ENCODE measurements at regions not wholly inside any gene's neighbourhood (a gene's known extent, or its start where the extent isn't known, plus 50 kb on each side); places are given as distances from the start of the nearest gene placed in this dataset.
"Not testable (repeated sequence)": the region's sequence is repeated elsewhere in the genome, so short reads cannot be mapped to it uniquely, and the experiment has no call there.

GRCh38 chr2:187656123-187656522, 101.9 kb upstream of the TFPI start:
- Histone ChIP-seq H3K4me2 (replicated peaks; ENCODE audit: extremely low read depth, low read length, poor library complexity, severe bottlenecking) (no peak overlapping the region), H4K20me1 (ENCODE audit: insufficient read depth, low read length) (no peaks in the 10 kb centered on the region), H3K36me3 (replicated peaks in 1 of 2; ENCODE audit: control insufficient read depth in 1 of 2, insufficient read depth in 2 of 2, low read length in 2 of 2) (no peaks in the 10 kb centered on the region), H3K9ac (ENCODE audit: insufficient read depth, low read length, poor library complexity, severe bottlenecking) (no peak overlapping the region), H3K9me3 (replicated peaks in 1 of 2; ENCODE audit: control insufficient read depth in 1 of 2, insufficient read depth in 1 of 2, low read length in 2 of 2) (no peaks in the 10 kb centered on the region), H3K27ac (ENCODE audit: low read depth in 1 of 2, low read length in 2 of 2) (no peak overlapping the region), H3K4me1 (ENCODE audit: control insufficient read depth in 1 of 2, insufficient read depth in 2 of 2, low read length in 2 of 2) (no peaks in the 10 kb centered on the region), H3K27me3 (ENCODE audit: control insufficient read depth in 2 of 2, insufficient read depth in 2 of 2, low read length in 2 of 2) (no peaks in the 10 kb centered on the region), H3K79me2 (ENCODE audit: insufficient read depth, low read length) (no peaks in the 10 kb centered on the region), H2AFZ (ENCODE audit: insufficient read depth, low read depth, low read length, poor library complexity, severe bottlenecking) (no peak overlapping the region), H3K4me3 (replicated peaks in 1 of 3; ENCODE audit: low read depth in 2 of 3, low read length in 3 of 3) (no peak overlapping the region)
- no peak for DNase-seq
- peaks cover 0 to 5% (median 1%) of the 10 kb centered on the region in 7 donors for H3K9me3 Mint-ChIP-seq
- intact Hi-C loops (cut with micrococcal nuclease): no loop called here
- no peaks in the 10 kb centered on the region for H3K36me3 Mint-ChIP-seq
- TF ChIP-seq CTCF (IDR thresholded peaks at IDR 0.05): no peak
- 100% methylated on average over 1 of the region's 4 CpGs for WGBS (ENCODE audit: insufficient coverage)
- no peak overlapping the region for H3K4me3 Mint-ChIP-seq
- no peaks in the 10 kb centered on the region for H3K27me3 Mint-ChIP-seq (ENCODE audit: low read depth in 3 of 3)
- H3K27ac Mint-ChIP-seq: no peak overlapping the region
- no peaks in the 10 kb centered on the region for H3K4me1 Mint-ChIP-seq

GRCh38 chr2:187658952-187659525, 104.8 kb upstream of the TFPI start:
- no peaks in the 10 kb centered on the region for H3K4me1 Mint-ChIP-seq
- peaks cover 0 to 9% of the 10 kb centered on the region in 2 donors for H3K9me3 ChIP-seq (replicated peaks in 1 of 2; ENCODE audit: control insufficient read depth in 1 of 2, insufficient read depth in 1 of 2, low read length in 2 of 2)

GRCh38 chr2:187676050-187676449, 121.8 kb upstream of the TFPI start:
- intact Hi-C loops (cut with micrococcal nuclease); H3K9me3 ChIP-seq (replicated peaks in 1 of 2; ENCODE audit: control insufficient read depth in 1 of 2, insufficient read depth in 1 of 2, low read length in 2 of 2); DNase-seq; H3K4me3 ChIP-seq (replicated peaks in 1 of 3; ENCODE audit: low read depth in 2 of 3, low read length in 3 of 3); H3K9me3 Mint-ChIP-seq; H3K79me2 ChIP-seq (ENCODE audit: insufficient read depth, low read length); H3K4me1 Mint-ChIP-seq; H2AFZ ChIP-seq (ENCODE audit: insufficient read depth, low read depth, low read length, poor library complexity, severe bottlenecking); H3K4me2 ChIP-seq (replicated peaks; ENCODE audit: extremely low read depth, low read length, poor library complexity, severe bottlenecking); H3K27me3 Mint-ChIP-seq (ENCODE audit: low read depth in 3 of 3); H3K27ac Mint-ChIP-seq; H3K36me3 ChIP-seq (replicated peaks in 1 of 2; ENCODE audit: control insufficient read depth in 1 of 2, insufficient read depth in 2 of 2, low read length in 2 of 2); H3K9ac ChIP-seq (ENCODE audit: insufficient read depth, low read length, poor library complexity, severe bottlenecking); H4K20me1 ChIP-seq (ENCODE audit: insufficient read depth, low read length); H3K4me1 ChIP-seq (ENCODE audit: control insufficient read depth in 1 of 2, insufficient read depth in 2 of 2, low read length in 2 of 2); H3K36me3 Mint-ChIP-seq; H3K27me3 ChIP-seq (ENCODE audit: control insufficient read depth in 2 of 2, insufficient read depth in 2 of 2, low read length in 2 of 2); H3K27ac ChIP-seq (ENCODE audit: low read depth in 1 of 2, low read length in 2 of 2): not testable (repeated sequence)
- 86% methylated on average over 1 of the region's 2 CpGs for WGBS (ENCODE audit: insufficient coverage)
- H3K4me3 Mint-ChIP-seq: peak overlapping the region in 1 of 2 donors; percentile 17

More at GRCh38 chr2:187658952-187659525, 104.8 kb upstream of the TFPI start:
- Histone ChIP-seq H3K27me3 (ENCODE audit: control insufficient read depth in 2 of 2, insufficient read depth in 2 of 2, low read length in 2 of 2) (no peaks in the 10 kb centered on the region), H2AFZ (ENCODE audit: insufficient read depth, low read depth, low read length, poor library complexity, severe bottlenecking) (no peak overlapping the region), H3K9ac (ENCODE audit: insufficient read depth, low read length, poor library complexity, severe bottlenecking) (no peak overlapping the region), H3K4me2 (replicated peaks; ENCODE audit: extremely low read depth, low read length, poor library complexity, severe bottlenecking) (no peak overlapping the region), H4K20me1 (ENCODE audit: insufficient read depth, low read length) (no peaks in the 10 kb centered on the region), H3K4me1 (ENCODE audit: control insufficient read depth in 1 of 2, insufficient read depth in 2 of 2, low read length in 2 of 2) (no peaks in the 10 kb centered on the region), H3K36me3 (replicated peaks in 1 of 2; ENCODE audit: control insufficient read depth in 1 of 2, insufficient read depth in 2 of 2, low read length in 2 of 2) (no peaks in the 10 kb centered on the region), H3K27ac (ENCODE audit: low read depth in 1 of 2, low read length in 2 of 2) (no peak overlapping the region), H3K79me2 (ENCODE audit: insufficient read depth, low read length) (no peaks in the 10 kb centered on the region), H3K4me3 (replicated peaks in 1 of 3; ENCODE audit: low read depth in 2 of 3, low read length in 3 of 3) (no peak overlapping the region)
- H3K27me3 Mint-ChIP-seq (ENCODE audit: low read depth in 3 of 3): peaks cover 0 to 1% (median 0%) of the 10 kb centered on the region in 3 donors
- TF ChIP-seq CTCF (IDR thresholded peaks at IDR 0.05): no peak
- WGBS (ENCODE audit: insufficient coverage): 35% methylated on average over 4 of the region's 5 CpGs
- H3K36me3 Mint-ChIP-seq: no peaks in the 10 kb centered on the region
- H3K27ac Mint-ChIP-seq: peak overlapping the region in 1 of 7 donors; percentile 2
- H3K4me3 Mint-ChIP-seq: no peak overlapping the region
- no peak for DNase-seq
- intact Hi-C loops (cut with micrococcal nuclease): no loop called here
- H3K9me3 Mint-ChIP-seq: peaks cover 0 to 7% (median 2%) of the 10 kb centered on the region in 7 donors

All from CD14-positive monocyte (primary cell).